GM23338 (cell line): ENCODE measurements at regions not wholly inside any gene's neighbourhood (a gene's known extent, or its start where the extent isn't known, plus 50 kb on each side); places are given as distances from the start of the nearest gene placed in this dataset.

Experiments used
- ATAC-seq: fragments of 200-7000 bp; cut with Tn5 transposase; 3 replicates; pipeline ENCODE4 v1.9.1; 2020
- DNase-seq: peaks from one replicate; pipeline ENCODE4 v3.0.0-alpha.2; 2015; ENCODE audit warnings: low spot score
- H2AFZ ChIP-seq: fragments of 200-600 bp; sonication (generic); 2 replicates; pipeline ENCODE4 v1.8.0; 2016; ENCODE audit warnings: antibody characterized with exemption, mild to moderate bottlenecking, moderate library complexity
- H3F3A ChIP-seq: fragments of 200-600 bp; sonication (generic); replicated peaks from 2 replicates; pipeline ENCODE4 v1.8.0; 2017; ENCODE audit warnings: antibody characterized with exemption, mixed run types, low read depth
- H3K27ac ChIP-seq: fragments of 200-600 bp; sonication (generic); 2 replicates; pipeline ENCODE4 v1.6.1; 2016; ENCODE audit warnings: low read depth
- H3K27me3 ChIP-seq: fragments of 200-600 bp; sonication (generic); 2 replicates; pipeline ENCODE4 v1.8.0; 2016; ENCODE audit warnings: mild to moderate bottlenecking, mixed run types, moderate library complexity; ENCODE audit not compliant: insufficient read depth
- H3K36me3 ChIP-seq: fragments of 200-600 bp; sonication (generic); 2 replicates; pipeline ENCODE4 v1.8.0; 2016; ENCODE audit warnings: mild to moderate bottlenecking; ENCODE audit not compliant: insufficient read depth
- H3K4me1 ChIP-seq: fragments of 200-600 bp; sonication (generic); 2 replicates; pipeline ENCODE4 v1.8.0; 2016; ENCODE audit warnings: mild to moderate bottlenecking, moderate library complexity; ENCODE audit not compliant: insufficient read depth
- H3K4me2 ChIP-seq: fragments of 200-600 bp; sonication (generic); 2 replicates; pipeline ENCODE4 v1.7.1; 2017; ENCODE audit warnings: mixed run types
- H3K4me3 ChIP-seq: fragments of 200-600 bp; sonication (generic); 2 replicates; pipeline ENCODE4 v1.6.1; 2016; ENCODE audit warnings: mixed run types
- H3K79me2 ChIP-seq: fragments of 200-600 bp; sonication (generic); replicated peaks from 2 replicates; pipeline ENCODE4 v1.8.0; 2017; ENCODE audit warnings: mild to moderate bottlenecking; ENCODE audit not compliant: insufficient read depth
- H3K9me2 ChIP-seq: fragments of 200-600 bp; sonication (generic); 2 replicates; pipeline ENCODE4 v1.8.0; 2017; ENCODE audit not compliant: insufficient read depth
- H4K20me1 ChIP-seq: fragments of 200-600 bp; sonication (generic); replicated peaks from 2 replicates; pipeline ENCODE4 v1.8.0; 2017; ENCODE audit warnings: mild to moderate bottlenecking; ENCODE audit not compliant: insufficient read depth
- H3K27ac Mint-ChIP-seq: 2 replicates; pipeline ENCODE4 v1.8.0; 2020; ENCODE audit warnings: inconsistent platforms, mild to moderate bottlenecking, moderate library complexity, mixed read lengths
- H3K27me3 Mint-ChIP-seq: 3 replicates; pipeline ENCODE4 v1.8.0; 2022; ENCODE audit warnings: low read depth, mild to moderate bottlenecking, moderate library complexity, mixed read lengths, inconsistent platforms; ENCODE audit not compliant: insufficient read depth, poor library complexity
- H3K36me3 Mint-ChIP-seq: 3 replicates; pipeline ENCODE4 v1.8.0; 2021; ENCODE audit warnings: low read depth, mild to moderate bottlenecking, inconsistent platforms, moderate library complexity, mixed read lengths
- H3K4me1 Mint-ChIP-seq: 3 replicates; pipeline ENCODE4 v1.8.0; 2020; ENCODE audit warnings: mild to moderate bottlenecking, inconsistent platforms, mixed read lengths
- H3K4me3 Mint-ChIP-seq: 3 replicates; pipeline ENCODE4 v1.8.0; 2021; ENCODE audit warnings: moderate library complexity, mild to moderate bottlenecking, inconsistent platforms, mixed read lengths
- H3K9me3 Mint-ChIP-seq: 3 replicates; pipeline ENCODE4 v1.8.0; 2020; ENCODE audit warnings: moderate library complexity, mild to moderate bottlenecking, inconsistent platforms, mixed read lengths
- EZH2 ChIP-seq: fragments of 200-600 bp; sonication (generic); IDR thresholded peaks from one replicate; pipeline ENCODE4 v1.8.0; 2017; ENCODE audit warnings: antibody characterized with exemption, mild to moderate bottlenecking, low read depth; ENCODE audit not compliant: unreplicated experiment
- EZH2phosphoT487 ChIP-seq: fragments of 200-600 bp; sonication (generic); IDR thresholded peaks from one replicate; pipeline ENCODE4 v1.8.1; 2018; ENCODE audit warnings: antibody characterized with exemption; ENCODE audit not compliant: unreplicated experiment
- JUNB ChIP-seq: IDR thresholded peaks from one replicate; pipeline ENCODE4 v1.6.1; 2016; ENCODE audit warnings: antibody characterized with exemption; ENCODE audit not compliant: unreplicated experiment
- NANOG ChIP-seq: IDR thresholded peaks from 2 replicates; pipeline ENCODE4 v1.6.1; 2016; ENCODE audit warnings: antibody characterized with exemption, borderline replicate concordance
- POLR2AphosphoS5 ChIP-seq: IDR thresholded peaks from 2 replicates; pipeline ENCODE4 v1.6.1; 2016; ENCODE audit warnings: antibody characterized with exemption, low read depth
- ZNF114 ChIP-seq: fragments of 250-450 bp; sonication (Bioruptor Pico); IDR thresholded peaks from 2 replicates; pipeline ENCODE4 v1.5.0; 2020; ENCODE audit warnings: mild to moderate bottlenecking, moderate library complexity
- ZNF331 ChIP-seq: fragments of 250-450 bp; sonication (Bioruptor Pico); IDR thresholded peaks from 2 replicates; pipeline ENCODE4 v1.5.0; 2020; ENCODE audit warnings: low read depth, mild to moderate bottlenecking, moderate library complexity
- TF ChIP-seq, protein P1 (sequence below): fragments of 250-450 bp; sonication (Bioruptor Pico); IDR thresholded peaks from 2 replicates; pipeline ENCODE4 v1.5.0; 2020; ENCODE audit warnings: mild to moderate bottlenecking, moderate library complexity
- TF ChIP-seq, protein P2 (sequence below): IDR thresholded peaks from 2 replicates; pipeline ENCODE4 v1.6.1; 2016; ENCODE audit warnings: antibody characterized with exemption
- TF ChIP-seq, protein P3 (sequence below), 2 experiments: fragments of 200-600 bp in 1 of 2; sonication (generic) in 1 of 2; conservative IDR thresholded peaks; 2 replicates each; pipeline versions ENCODE4 v1.5.1 to v1.6.1; 2016 to 2017; ENCODE audit warnings: antibody characterized with exemption in 2 of 2, low read depth in 2 of 2, mild to moderate bottlenecking in 2 of 2, moderate library complexity in 1 of 2
- TF ChIP-seq, protein P4 (sequence below): IDR thresholded peaks from one replicate; pipeline ENCODE4 v1.6.1; 2018; ENCODE audit warnings: antibody characterized with exemption; ENCODE audit not compliant: unreplicated experiment

DNA sequence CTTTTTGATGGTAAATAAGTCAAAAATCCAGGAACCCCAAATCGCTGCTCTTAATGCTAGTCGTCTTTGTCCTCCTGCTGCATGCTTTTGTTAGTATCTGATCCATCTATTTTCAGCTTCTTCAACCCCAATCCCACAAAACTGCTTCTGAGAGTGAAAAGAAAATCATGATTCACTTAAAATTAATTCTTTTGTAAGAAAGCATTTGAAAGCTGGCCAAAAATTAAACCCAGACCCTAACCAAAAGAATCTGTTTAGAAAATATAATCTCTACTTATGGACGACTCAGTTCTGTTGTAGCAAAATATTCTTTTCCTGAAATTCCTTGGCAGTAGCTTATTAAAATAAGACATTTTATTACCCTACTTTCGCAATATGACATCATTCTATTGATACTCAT is 443.6 kb upstream of the SYT1 start (continued):
- TF ChIP-seq, protein P1, sequence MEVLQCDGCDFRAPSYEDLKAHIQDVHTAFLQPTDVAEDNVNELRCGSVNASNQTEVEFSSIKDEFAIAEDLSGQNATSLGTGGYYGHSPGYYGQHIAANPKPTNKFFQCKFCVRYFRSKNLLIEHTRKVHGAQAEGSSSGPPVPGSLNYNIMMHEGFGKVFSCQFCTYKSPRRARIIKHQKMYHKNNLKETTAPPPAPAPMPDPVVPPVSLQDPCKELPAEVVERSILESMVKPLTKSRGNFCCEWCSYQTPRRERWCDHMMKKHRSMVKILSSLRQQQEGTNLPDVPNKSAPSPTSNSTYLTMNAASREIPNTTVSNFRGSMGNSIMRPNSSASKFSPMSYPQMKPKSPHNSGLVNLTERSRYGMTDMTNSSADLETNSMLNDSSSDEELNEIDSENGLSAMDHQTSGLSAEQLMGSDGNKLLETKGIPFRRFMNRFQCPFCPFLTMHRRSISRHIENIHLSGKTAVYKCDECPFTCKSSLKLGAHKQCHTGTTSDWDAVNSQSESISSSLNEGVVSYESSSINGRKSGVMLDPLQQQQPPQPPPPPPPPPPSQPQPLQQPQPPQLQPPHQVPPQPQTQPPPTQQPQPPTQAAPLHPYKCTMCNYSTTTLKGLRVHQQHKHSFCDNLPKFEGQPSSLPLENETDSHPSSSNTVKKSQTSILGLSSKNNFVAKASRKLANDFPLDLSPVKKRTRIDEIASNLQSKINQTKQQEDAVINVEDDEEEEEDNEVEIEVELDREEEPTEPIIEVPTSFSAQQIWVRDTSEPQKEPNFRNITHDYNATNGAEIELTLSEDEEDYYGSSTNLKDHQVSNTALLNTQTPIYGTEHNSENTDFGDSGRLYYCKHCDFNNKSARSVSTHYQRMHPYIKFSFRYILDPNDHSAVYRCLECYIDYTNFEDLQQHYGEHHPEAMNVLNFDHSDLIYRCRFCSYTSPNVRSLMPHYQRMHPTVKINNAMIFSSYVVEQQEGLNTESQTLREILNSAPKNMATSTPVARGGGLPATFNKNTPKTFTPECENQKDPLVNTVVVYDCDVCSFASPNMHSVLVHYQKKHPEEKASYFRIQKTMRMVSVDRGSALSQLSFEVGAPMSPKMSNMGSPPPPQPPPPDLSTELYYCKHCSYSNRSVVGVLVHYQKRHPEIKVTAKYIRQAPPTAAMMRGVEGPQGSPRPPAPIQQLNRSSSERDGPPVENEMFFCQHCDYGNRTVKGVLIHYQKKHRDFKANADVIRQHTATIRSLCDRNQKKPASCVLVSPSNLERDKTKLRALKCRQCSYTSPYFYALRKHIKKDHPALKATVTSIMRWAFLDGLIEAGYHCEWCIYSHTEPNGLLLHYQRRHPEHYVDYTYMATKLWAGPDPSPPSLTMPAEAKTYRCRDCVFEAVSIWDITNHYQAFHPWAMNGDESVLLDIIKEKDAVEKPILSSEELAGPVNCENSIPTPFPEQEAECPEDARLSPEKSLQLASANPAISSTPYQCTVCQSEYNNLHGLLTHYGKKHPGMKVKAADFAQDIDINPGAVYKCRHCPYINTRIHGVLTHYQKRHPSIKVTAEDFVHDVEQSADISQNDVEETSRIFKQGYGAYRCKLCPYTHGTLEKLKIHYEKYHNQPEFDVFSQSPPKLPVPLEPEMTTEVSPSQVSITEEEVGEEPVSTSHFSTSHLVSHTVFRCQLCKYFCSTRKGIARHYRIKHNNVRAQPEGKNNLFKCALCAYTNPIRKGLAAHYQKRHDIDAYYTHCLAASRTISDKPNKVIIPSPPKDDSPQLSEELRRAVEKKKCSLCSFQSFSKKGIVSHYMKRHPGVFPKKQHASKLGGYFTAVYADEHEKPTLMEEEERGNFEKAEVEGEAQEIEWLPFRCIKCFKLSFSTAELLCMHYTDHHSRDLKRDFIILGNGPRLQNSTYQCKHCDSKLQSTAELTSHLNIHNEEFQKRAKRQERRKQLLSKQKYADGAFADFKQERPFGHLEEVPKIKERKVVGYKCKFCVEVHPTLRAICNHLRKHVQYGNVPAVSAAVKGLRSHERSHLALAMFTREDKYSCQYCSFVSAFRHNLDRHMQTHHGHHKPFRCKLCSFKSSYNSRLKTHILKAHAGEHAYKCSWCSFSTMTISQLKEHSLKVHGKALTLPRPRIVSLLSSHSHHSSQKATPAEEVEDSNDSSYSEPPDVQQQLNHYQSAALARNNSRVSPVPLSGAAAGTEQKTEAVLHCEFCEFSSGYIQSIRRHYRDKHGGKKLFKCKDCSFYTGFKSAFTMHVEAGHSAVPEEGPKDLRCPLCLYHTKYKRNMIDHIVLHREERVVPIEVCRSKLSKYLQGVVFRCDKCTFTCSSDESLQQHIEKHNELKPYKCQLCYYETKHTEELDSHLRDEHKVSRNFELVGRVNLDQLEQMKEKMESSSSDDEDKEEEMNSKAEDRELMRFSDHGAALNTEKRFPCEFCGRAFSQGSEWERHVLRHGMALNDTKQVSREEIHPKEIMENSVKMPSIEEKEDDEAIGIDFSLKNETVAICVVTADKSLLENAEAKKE = no peak
- TF ChIP-seq, protein P2, sequence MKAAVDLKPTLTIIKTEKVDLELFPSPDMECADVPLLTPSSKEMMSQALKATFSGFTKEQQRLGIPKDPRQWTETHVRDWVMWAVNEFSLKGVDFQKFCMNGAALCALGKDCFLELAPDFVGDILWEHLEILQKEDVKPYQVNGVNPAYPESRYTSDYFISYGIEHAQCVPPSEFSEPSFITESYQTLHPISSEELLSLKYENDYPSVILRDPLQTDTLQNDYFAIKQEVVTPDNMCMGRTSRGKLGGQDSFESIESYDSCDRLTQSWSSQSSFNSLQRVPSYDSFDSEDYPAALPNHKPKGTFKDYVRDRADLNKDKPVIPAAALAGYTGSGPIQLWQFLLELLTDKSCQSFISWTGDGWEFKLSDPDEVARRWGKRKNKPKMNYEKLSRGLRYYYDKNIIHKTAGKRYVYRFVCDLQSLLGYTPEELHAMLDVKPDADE = no peak
- no peak for TF ChIP-seq EZH2

DNA sequence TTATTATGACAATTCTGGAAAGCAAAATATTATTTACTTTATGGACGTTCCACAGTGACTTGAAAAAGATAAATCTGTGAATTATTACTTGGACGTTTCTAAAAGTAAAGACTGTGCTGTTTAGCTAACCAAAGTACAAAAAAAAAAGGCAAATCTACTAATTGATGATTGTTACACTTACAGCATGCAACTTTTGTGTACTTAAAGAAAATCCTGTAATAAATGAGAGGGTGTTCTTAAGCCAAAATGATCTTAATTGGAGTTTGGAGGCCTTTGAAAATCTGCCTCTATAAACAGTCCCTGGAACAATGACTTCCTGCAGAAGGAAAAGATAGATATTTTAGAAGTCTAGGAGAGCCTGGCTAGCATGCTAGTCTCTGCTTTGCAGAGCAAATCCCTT is 434.0 kb upstream of the SYT1 start:
- Mint-ChIP-seq H3K4me1 (no peaks in the 10 kb centered on the region), H3K27ac (no peak overlapping the region), H3K36me3 (no peaks in the 10 kb centered on the region), H3K4me3 (no peak overlapping the region), H3K27me3 (no peaks in the 10 kb centered on the region), H3K9me3 (no peaks in the 10 kb centered on the region)
- Histone ChIP-seq H3K9me2 (no peaks in the 10 kb centered on the region), H3K79me2 (no peaks in the 10 kb centered on the region), H3K4me2 (no peak overlapping the region), H3K4me3 (no peak overlapping the region), H3F3A (no peaks in the 10 kb centered on the region), H3K36me3 (no peaks in the 10 kb centered on the region), H3K4me1 (no peaks in the 10 kb centered on the region), H3K27ac (no peak overlapping the region), H4K20me1 (no peaks in the 10 kb centered on the region), H2AFZ (no peak overlapping the region), H3K27me3 (no peaks in the 10 kb centered on the region)
- ATAC-seq = no peak
- no peak for DNase-seq
- no peak for TF ChIP-seq EZH2
- no peak for TF ChIP-seq ZNF331 (CRISPR knock-in tag)
- TF ChIP-seq, protein P3, sequence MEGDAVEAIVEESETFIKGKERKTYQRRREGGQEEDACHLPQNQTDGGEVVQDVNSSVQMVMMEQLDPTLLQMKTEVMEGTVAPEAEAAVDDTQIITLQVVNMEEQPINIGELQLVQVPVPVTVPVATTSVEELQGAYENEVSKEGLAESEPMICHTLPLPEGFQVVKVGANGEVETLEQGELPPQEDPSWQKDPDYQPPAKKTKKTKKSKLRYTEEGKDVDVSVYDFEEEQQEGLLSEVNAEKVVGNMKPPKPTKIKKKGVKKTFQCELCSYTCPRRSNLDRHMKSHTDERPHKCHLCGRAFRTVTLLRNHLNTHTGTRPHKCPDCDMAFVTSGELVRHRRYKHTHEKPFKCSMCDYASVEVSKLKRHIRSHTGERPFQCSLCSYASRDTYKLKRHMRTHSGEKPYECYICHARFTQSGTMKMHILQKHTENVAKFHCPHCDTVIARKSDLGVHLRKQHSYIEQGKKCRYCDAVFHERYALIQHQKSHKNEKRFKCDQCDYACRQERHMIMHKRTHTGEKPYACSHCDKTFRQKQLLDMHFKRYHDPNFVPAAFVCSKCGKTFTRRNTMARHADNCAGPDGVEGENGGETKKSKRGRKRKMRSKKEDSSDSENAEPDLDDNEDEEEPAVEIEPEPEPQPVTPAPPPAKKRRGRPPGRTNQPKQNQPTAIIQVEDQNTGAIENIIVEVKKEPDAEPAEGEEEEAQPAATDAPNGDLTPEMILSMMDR (conservative IDR thresholded peaks at IDR 0.05; ENCODE audit: low read depth in 2 of 2) = no peak
- TF ChIP-seq JUNB = no peak
- TF ChIP-seq, protein P4, sequence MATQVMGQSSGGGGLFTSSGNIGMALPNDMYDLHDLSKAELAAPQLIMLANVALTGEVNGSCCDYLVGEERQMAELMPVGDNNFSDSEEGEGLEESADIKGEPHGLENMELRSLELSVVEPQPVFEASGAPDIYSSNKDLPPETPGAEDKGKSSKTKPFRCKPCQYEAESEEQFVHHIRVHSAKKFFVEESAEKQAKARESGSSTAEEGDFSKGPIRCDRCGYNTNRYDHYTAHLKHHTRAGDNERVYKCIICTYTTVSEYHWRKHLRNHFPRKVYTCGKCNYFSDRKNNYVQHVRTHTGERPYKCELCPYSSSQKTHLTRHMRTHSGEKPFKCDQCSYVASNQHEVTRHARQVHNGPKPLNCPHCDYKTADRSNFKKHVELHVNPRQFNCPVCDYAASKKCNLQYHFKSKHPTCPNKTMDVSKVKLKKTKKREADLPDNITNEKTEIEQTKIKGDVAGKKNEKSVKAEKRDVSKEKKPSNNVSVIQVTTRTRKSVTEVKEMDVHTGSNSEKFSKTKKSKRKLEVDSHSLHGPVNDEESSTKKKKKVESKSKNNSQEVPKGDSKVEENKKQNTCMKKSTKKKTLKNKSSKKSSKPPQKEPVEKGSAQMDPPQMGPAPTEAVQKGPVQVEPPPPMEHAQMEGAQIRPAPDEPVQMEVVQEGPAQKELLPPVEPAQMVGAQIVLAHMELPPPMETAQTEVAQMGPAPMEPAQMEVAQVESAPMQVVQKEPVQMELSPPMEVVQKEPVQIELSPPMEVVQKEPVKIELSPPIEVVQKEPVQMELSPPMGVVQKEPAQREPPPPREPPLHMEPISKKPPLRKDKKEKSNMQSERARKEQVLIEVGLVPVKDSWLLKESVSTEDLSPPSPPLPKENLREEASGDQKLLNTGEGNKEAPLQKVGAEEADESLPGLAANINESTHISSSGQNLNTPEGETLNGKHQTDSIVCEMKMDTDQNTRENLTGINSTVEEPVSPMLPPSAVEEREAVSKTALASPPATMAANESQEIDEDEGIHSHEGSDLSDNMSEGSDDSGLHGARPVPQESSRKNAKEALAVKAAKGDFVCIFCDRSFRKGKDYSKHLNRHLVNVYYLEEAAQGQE = no peak
- no peak for TF ChIP-seq NANOG
- no peak for TF ChIP-seq POLR2AphosphoS5
- TF ChIP-seq EZH2phosphoT487 = no peak
- no peak for TF ChIP-seq ZNF114 (CRISPR knock-in tag)
- TF ChIP-seq, protein P2 = no peak
